ENCODE measurements at regions not wholly inside any gene's neighbourhood (a gene's known extent, or its start where the extent isn't known, plus 50 kb on each side); places are given as distances from the start of the nearest gene placed in this dataset.

DNA sequence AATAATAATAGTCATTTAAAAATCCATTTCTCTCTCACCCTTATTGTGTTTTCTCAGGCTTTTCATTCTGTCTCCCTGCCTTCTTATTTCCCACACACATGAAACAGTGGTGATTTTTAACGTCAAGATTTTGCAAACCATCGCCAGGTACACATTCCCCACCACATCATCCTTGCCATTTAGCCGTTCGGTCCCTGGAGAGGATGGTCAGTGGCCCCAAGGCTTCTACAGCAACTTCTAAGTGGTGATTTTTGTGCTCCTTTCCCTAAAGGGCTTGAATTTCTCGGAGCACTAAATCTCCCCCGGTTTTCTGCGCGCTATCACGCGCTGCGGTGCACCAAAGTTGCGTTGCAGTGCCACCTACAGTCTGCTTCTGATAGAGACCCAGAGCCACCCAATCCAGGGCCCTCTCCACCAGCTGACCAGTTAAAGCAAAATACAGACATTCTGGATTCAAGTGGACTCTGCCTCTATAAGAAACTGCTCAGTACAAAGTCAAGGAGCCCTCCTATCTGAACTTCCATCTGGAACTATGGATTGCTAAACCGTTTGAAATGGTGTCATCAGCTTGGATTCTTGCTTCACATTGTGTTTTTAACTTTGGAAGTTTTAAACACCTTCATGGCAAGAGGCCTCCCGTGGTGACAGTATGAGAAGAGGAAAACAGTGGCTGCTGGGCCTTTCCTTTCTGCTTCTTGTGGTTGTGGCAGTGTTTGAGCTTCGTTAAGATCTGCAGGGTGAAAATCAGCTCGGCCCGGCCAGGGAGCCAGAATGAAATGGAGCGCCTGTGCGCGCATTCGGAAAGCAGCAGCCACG, 234.0 kb downstream of the SPTSSA start:
- TF ChIP-seq CTCF (IDR thresholded peaks at IDR 0.05; ENCODE audit: extremely low read depth in 1 of 2, insufficient read depth in 1 of 2, low read depth in 1 of 2, low read length in 2 of 2) (peak; percentile 74 to 83), POLR2A (IDR thresholded peaks at IDR 0.05; ENCODE audit: low read depth, low read length) (no peak), POLR2AphosphoS5 (IDR thresholded peaks at IDR 0.05; ENCODE audit: insufficient read depth, low read depth, low read length) (no peak), FOS (IDR thresholded peaks at IDR 0.05; ENCODE audit: borderline replicate concordance, insufficient read depth, low read length) (no peak)

Data from endothelial cell of umbilical vein (primary cell).